ENCODE measurements at regions not wholly inside any gene's neighbourhood (a gene's known extent, or its start where the extent isn't known, plus 50 kb on each side); places are given as distances from the start of the nearest gene placed in this dataset.
"Not testable (repeated sequence)": the region's sequence is repeated elsewhere in the genome, so short reads cannot be mapped to it uniquely, and the experiment has no call there.

DNA sequence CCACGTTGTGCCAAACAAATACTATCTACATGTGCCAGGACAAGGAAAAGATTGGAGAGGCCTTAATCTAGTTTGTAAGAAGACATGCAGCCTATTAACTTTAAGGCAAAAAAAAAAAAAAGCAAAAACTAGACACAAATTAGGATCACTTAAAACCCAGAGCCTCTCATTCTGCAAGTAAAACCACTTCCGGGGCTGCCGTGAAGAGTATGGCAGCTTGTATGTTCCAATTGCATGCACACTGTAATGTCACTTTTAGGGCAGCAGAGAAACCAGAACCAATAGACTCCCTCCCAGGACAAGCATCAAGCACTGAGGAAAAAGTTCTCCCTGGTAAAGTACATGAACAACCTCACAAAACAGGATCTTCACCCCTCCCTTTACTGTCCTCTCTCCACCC lies 70.6 kb downstream of the RSL24D1 start:
- DNase-seq = no peak

DNA sequence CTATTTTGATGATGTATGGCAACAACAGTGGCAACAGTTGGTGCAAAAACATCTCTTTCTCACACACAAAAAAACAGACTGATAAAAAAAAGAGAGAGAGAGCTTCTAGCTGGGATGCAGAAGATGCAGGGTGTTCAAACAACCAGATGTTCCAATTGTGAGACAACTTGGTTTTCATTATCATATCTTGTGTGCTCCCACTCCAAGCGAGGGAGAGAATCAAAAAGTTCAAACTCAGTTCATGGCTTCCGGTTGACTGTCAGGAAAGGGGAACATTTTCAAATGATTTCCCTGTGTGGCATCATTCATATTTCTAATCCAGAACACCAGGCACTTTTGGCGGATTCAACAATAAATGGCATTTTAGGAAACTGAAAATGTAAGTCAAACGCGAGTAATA lies 72.1 kb downstream of the RSL24D1 start:
- peak; percentile 29 for DNase-seq

DNA sequence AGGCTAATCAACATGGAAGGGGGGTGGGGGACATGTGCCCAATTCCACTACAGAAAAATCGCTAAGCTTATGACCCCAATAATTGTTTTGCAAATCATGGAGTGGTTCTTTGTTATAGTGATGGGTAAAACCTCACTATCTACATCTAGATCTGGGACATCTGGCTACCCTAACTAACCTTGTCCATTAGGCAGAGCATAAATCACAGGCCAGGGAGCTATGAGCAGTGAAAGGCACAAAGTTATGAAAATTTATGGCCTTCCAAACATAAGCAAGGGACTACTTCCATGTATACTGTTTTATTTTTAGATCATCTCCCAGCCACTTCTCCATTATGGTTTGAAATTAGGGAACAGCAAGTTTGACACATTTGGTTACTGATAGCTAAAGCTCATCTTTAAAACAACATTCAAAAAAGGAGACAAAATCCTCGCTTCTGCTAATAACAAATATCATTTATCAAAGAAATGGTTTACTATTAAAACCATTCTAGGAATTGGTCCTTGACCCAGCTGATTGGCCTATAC lies 78.3 kb downstream of the RSL24D1 start:
- no peak for DNase-seq

DNA sequence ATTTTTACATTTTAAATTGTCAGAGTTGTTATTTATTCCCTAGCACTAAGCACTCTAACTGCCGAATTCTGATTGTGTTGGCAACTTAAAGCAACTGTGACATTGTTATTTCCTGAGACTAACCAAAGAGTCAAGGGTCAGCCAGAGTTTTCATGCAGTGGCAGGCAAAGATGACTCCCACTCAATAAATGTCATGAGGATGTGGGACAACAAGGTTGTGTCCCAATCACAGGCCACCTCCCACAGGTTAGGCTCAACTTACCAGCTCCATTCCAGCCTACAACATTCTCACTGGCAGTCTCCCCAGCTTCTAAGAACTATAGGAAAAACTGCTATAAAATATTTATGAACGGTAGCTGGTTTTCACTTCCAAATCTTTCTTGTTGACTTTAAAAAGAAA lies 80.1 kb downstream of the RSL24D1 start:
- no peak for DNase-seq

DNA sequence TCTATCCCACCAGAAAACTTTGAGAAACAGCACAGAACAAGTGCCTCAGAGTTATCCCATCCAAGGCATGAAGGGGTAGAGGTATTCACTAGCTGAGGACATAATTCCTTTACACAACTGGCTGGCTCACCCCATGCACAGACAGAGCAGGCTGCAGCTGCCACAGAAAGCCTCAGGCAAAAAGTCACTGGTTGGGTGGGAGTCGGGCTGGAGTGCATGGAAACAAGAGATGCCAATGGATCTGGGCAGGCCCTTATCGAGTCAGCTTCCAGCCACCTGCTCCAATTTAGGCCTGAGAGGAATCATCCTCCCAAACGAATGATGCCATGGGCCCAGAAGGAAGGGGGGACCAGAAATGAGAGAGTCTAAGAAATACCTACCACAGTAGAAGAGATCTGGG lies 83.0 kb downstream of the RSL24D1 start:
- no peak for DNase-seq

DNA sequence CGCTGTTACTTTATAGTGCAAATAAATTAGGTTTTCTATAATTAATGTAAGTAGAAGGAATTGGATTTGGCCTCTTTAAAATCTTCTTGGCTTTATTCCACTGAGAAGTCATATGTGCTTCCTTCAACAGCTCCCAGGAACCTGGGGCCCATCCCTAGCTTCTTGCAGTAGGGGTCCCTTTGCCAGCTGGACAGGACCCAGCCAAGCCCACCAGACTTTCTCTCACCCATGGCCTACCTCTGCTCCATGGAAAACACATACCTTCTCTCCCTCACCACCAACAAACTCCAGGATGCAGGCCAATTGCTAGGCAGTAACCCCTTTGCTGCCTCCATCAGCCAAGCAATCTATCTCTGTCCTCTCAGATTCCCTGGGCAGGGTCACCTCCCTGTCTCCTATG lies 84.0 kb downstream of the RSL24D1 start:
- DNase-seq = no peak

DNA sequence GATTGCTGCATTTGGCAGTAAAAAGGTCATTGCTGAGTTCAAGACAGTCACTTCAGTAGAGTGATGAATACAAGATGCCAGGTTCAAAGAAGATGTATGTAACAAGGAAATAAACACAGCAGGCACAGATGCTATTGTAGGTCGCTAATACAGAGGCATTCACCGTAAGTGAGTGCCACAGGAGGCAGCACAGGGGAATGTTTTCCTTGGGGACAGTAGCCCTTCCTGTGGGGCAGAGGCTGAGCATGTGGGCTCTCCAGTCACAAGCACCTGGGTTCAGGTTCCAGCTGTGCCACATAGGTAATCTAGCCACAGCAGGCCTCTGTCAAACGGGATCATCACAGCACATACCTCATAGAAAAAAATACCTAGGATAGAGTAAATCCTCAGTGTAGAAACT lies 86.3 kb downstream of the RSL24D1 start:
- no peak for DNase-seq

DNA sequence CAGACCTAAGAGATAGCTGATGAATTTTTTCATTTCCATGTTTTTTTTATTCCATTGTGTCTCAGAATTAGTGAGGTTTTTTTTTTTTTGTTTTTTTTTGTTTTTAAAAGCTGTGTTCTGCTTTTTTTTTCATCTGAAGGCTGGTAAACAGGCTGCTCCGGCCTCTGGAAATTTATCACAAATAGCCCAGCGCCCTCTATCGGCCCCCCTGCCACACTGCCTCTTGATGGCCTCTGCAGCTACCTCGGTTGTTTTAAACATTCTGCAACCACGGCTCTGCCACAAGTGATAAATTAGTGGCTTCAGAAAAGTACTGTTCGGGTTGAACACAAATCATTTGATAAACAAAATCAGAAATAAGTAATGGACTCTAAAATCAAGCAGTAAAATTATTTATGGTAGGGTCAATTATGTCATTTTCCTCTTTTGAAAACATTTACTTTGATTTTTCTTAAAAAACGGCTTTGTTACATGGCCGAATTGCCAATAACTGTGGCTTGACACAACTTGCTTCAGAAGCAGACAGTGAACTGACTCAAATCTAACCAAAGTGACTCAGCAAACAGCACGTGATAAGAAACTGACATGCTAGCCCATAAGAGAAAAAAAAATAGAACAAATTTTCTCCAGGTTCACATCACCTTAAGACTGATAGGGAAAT lies 87.8 kb downstream of the RSL24D1 start:
- DNase-seq = peak; percentile 48

DNA sequence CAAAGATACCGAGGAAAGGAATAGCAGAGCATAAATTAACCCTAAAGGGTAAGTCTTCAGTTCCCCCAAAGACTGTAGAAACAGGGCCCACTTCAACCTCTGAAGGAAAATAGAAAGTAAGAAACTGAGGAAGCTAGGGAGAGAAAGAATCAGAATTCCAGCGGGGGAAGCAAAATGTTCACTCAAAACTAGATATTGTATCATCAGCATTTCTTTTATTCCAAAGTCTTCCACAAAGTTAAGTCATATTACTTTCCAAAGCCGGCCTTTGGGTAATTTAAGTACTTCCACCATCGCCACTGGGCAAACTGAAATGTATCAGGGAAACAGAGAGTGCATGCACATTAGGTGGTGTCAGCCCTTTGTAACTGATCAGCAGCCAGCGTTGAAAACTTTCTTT lies 88.3 kb downstream of the RSL24D1 start:
- no peak for DNase-seq

DNA sequence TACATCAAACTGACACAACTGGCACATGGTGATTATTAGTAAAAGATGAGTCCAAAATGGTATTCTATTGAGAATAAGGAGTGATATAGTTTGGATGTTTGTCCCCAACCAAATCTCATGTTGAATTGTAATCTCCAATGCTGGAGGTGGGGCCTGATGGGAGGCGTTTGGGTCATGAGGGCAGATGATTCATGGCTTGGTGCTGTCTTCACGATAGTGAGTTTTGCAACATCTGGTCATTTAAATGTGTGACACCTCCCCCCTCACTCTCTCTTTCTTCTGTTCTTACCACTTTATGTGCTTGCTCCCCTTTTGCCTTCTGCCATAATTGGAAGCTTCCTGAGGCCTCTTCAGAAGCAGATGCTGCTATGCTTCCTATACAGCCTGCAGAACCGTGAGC lies 90.6 kb downstream of the RSL24D1 start:
- no peak for DNase-seq

DNA sequence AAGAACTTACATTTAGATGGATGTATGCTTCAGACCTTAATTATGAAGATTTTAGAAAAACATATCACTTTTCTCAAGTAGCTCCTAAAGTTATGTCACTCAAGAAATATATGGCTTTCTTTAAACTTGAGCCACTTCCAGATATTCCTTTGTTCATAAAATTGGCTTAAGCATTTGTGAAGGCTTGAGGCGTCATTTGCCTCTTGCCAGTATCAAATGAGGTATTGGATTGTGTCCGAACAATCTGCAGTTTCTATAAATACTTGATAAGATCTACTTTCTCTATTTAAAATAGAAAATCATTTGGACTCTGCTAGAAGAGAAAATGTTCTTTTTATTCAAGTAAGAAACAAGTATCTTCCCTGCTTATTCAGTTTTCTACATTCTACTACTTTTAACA lies 102.6 kb downstream of the RSL24D1 start:
- DNase-seq = no peak

DNA sequence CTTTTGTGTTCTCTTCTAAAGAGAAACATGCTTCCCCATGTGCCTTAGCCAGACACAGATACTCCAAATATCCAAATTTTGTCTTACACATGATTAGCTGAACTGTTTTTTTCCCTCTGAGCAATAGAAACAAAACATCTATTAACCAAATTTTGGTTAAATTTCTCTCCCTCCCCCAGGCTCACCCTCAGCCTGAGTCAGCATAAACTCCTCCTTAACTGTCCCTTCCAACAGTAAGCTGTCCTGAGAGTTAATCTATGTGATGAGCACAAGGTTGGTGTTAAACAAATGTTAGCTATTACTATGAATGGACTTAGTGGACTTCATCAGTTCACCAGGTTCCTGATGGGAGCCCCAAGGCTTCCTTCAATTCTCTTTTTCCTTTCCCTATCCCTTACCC lies 108.5 kb downstream of the RSL24D1 start:
- DNase-seq = no peak

DNA sequence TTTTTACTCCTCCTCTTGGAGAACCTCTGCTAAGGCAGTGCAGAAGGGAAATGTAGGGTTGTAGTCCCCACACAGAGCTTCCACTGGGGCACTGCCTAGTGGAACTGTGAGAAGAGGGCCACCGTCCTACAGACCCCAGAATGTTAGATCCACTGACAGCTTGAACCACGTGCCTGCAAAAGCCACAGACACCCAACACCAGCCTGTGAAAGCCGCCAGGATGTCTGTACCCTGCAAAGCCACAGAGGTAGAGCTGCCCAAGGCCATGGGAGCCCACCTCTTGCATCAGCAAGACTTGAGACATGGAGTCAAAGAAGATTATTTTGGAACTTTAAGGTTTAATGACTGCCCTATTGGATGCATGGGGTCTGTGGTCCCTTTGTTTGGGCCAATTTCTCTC lies 112.1 kb downstream of the RSL24D1 start:
- DNase-seq = no peak

DNA sequence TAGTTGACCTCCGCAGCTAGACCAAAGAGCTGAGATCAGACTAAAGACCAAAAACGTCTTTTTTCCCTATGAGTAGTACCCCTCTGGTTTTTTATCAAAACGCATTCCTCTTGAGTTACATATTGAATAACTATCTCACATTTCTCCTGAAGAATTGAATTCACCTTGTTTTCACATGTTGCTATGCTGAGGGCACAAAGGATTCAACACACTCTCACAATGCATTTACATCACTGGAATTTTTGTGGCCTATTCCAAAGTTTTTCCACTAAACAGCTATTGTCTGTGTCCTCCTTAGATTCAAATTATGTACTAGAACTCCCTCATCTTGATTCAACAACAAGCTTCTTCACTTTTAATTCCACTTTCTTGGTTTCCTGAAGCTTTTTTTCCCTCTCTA lies 112.5 kb downstream of the RSL24D1 start:
- DNase-seq = no peak

DNA sequence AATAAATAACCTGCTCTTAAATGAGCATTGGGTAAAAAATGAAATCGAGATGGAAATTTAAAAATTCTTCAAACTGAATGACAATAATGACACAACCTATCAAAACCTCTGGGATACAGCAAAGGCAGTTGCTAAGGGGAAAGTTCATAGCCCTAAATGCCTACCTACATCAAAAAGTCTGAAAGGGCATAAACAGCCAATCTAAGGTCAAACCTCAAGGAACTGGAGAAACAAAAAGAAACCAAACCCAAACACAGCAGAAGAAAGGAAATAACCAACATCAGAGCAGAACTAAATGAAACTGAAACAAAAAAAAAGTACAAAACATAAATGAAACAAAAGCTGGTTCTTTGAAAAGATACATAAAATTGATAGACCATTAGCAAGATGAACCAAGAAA lies 119.7 kb downstream of the RSL24D1 start:
- DNase-seq = not testable (repeated sequence)

DNA sequence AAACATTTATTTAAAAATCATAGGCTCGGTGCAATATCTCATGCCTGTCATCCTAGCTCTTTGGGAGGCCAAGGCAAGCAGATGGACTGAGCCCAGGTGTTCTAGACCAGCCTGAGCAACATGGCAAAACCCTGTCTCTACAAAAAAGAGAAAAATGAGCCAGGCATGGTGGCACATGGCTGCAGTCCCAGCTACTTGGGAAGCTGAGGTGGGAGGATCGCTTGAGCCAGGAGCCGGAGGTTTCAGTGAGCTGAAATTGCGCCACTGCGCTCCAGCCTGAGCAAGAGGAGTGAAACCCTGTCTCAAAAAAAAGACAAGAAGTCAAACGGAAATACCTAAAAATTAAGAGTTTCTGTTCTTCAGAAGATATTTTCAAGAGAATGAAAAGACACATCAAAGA lies 122.3 kb downstream of the RSL24D1 start:
- DNase-seq = no peak

DNA sequence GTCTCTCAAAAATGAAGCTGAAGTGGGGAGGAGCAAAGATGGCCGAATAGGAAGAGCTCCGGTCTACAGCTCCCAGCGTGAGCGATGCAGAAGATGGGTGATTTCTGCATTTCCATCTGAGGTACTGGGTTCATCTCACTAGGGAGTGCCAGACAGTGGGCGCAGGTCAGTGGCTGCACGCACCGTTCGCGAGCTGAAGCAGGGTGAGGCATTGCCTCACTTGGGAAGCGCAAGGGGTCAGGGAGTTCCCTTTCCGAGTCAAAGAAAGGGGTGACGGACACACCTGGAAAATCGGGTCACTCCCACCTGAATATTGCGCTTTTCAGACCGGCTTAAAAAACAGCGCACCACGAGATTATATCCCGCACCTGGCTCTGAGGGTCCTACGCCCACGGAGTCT lies 132.8 kb downstream of the RSL24D1 start:
- DNase-seq = not testable (repeated sequence)

DNA sequence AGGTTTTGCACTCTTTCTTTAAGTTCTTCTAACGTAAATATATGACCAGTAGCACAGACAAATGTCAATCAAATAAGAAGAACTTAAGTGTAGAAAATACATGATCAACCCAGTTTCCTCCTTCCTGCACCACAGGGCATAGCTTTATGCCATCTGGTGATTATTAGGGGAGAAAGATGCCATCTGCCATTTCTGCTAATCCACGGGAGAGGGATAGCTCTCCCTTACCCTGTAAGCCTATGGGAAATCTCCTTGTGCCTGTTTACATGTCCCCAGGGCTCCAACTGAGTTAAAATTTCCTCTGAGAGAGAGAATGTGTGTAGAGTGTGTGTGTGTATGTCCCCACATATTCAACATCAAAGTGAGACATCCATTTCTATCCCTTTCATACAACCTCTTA lies 135.9 kb downstream of the RSL24D1 start:
- DNase-seq = no peak

DNA sequence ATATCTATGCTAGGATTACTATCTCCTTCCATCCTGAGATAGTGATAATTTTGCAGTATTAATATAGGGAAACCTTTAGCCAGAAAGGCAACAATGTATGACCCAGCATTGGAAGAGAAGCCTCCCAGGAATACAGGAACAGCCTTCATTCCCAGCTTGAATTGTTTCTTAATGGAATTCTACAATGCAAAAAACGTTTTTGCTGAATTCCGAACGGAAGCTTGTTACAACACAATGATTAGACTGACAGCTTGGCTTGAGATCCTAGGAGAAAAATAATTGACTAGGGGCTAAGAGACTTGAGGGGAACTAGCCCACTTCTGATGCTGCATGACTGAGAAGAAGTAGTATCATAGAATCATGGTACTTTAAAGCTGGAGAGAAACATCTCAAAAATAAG lies 140.2 kb downstream of the RSL24D1 start:
- no peak for DNase-seq

DNA sequence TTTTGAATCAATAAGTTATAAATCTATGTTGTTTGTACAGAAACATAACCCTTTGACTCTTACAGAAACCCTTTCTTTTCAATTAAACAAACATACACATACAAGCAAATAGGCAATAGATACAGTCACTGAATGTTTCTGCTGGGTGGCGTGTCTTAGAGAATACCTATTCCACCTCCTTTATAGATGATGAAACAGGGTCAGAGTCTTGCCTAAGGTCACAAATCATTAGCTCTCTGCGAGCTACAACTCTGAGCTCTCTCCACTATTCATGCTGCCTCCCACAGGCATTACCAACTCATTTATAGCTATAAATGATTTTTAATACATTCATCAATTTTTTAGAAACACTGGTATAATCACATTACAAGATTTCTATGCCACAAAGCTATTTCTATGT lies 152.6 kb downstream of the RSL24D1 start:
- no peak for DNase-seq

DNA sequence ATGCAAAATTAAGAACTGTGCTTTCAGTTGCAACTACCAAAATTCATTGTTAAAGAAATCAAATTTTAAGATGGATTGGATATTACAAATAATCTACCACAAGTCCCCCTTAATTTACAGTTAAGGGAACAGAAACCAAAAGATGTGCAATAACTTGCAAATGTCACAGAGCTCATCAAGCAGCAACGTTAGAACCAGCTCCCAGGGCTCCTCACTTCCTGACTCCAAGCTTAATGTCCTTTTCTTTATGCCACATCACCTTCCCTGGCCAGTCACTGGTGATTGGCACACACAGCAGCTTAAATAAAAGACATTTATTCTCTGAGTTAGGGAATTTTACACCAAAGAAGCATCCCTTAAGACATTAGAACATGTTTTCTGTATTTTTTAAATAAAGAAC lies 159.7 kb downstream of the RSL24D1 start:
- no peak for DNase-seq

DNA sequence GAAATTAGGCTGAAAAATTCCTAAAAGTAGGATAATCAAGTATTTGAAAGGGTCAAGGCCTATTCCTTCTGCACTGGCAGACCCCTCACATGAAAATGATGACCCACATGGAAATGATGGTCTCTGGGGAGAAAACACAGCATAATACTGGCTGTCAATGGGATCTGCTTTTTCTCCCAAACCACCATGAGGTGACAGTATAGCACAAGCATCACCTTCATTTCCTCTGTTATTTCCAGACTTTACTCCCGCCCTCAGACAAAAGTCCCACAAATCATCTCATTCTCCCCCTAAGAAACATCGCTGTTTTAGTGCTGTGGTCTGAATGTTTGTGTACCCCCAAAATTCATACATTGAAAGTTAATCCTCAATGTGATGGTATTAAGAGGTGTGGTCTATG lies 161.0 kb downstream of the RSL24D1 start:
- DNase-seq = no peak

DNA sequence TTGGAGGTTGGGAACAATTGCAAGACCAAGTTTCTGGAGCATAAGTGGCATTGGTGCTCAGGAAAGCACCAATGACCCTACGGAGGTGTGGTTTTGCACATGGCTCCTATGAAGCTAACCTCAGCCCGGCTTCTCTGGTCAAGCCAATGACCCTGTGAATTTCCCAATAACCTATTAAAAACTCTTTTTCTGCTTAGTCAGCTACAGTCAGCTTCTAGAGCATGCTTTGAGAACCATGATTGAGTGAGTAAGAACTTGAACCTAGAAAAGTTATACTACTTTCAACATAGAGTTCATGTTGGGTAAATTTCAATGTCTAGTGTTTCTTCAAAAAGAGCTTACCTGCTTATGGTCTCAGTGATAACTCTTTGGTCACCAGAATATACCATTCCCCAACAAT lies 163.2 kb downstream of the RSL24D1 start:
- DNase-seq = no peak

DNA sequence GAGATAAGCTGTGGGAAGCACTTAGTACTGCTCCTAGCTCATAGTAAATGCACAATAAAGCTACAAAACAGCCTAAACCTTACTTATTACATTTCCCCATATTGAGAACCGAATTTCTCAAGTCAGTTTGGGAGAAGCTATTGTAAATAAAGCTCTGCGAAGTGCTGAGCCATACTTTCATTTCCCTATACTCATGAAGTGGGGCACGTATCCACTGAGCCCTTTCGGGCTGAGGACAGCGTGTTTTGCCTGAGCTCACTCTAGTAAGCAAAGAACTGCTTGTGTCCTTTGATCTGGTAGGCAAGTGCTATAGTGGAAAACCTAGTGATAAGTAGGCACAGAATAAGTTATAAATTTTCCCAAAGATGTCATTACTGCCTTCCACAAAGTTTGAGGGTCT lies 165.0 kb downstream of the RSL24D1 start:
- no peak for DNase-seq

DNA sequence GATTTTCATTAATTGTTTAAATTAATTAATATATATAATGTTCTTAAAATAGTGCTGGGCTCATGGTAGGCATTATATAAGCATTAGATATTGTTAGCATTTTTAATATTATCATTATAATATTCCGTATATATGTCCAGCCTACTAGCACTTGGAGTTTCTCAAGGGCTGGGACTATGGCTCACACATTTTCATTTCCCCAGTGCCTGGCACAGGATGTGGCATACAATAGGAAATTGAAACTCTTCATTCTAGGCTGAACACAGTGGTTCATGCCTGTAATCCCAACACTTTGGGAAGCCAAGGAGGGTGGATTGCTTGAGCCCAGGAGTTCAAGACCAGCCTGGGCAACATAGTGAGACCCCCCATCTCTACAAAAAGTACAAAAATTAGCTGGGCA lies 170.4 kb downstream of the RSL24D1 start:
- no peak for DNase-seq

All from hindlimb muscle (tissue), 1 donor.